ENCODE measurements at regions not wholly inside any gene's neighbourhood (a gene's known extent, or its start where the extent isn't known, plus 50 kb on each side); places are given as distances from the start of the nearest gene placed in this dataset.

DNA sequence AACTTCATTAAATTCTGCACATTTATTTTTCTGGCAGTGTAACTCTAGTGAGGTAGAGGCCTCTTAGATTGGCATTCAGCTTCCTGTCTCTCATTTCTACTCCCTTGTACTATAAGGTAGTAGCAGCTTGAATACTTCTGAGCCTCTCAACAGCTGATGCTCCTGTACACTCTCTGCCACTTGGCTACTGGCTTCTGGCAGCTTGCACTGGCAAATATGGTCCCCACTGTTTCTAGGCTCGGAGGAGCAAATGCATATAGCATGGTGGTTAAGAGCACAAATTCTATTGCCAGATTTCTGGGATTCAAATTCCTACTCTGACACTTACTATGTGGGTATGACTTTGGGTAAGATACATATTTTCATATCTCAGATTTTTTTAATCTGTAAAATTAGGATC is 292.8 kb upstream of the ADGRB3 start:
- no peaks in the 10 kb centered on the region for H3K27me3 ChIP-seq (replicated peaks in 2 of 5; ENCODE audit: control insufficient read depth in 4 of 5, insufficient read depth in 5 of 5, low read length in 4 of 5)
- H3K36me3 ChIP-seq (ENCODE audit: control insufficient read depth in 4 of 4, insufficient read depth in 4 of 4, low read length in 3 of 4), result no peaks in the 10 kb centered on the region
- ChIA-PET POLR2A (no interaction called here), CTCF (no interaction called here)
- H3K4me3 ChIP-seq (ENCODE audit: control insufficient read depth in 1 of 7, extremely low read depth in 1 of 7, insufficient read depth in 4 of 7, low read depth in 2 of 7, low read length in 6 of 7), result no peak overlapping the region
- no peak overlapping the region for H3K27ac ChIP-seq (ENCODE audit: insufficient read depth in 1 of 2, low read depth in 1 of 2, low read length in 2 of 2, poor library complexity in 1 of 2, severe bottlenecking in 2 of 2)
- no peaks in the 10 kb centered on the region for H3K9me3 ChIP-seq (ENCODE audit: control extremely low read depth in 1 of 5, control insufficient read depth in 4 of 5, insufficient read depth in 2 of 5, low read depth in 1 of 5, low read length in 4 of 5)
- no CpG with 5 or more reads among the region's 1 CpG for WGBS (ENCODE audit: insufficient coverage)
- DNase-seq, result no peak
- H3K4me1 ChIP-seq (ENCODE audit: control extremely low read depth in 1 of 4, control insufficient read depth in 4 of 4, insufficient read depth in 4 of 4, low read length in 3 of 4), result no peaks in the 10 kb centered on the region

DNA sequence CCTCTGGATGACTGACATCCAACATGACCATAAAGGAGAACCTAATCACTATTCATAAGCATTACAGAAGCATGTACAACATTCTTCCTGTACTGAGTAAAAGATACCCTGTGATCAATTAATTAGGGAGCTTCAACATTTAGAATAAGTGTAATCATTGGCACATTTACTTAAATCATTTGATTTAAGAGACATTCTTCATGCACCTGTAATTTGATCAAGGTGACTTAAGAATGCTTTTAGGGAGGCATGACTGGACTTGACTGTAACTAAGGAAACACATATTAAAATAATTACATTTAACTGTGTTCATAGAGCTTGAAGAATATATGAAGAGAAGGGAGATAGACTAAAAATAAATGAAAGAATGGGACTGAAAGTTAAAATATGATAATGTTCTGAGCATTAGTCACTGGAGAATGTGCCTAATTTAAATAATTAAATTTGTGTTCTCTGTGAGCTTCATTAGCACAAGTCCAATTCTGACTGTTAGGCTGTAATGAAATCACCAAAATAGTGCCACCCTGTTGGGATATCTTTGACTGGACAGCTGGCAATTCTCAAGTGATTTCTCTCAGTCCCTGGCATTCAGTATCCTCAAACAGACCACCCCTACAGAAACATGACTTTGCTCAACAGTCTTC is 295.5 kb upstream of the ADGRB3 start:
- Histone ChIP-seq H3K36me3 (ENCODE audit: control insufficient read depth in 4 of 4, insufficient read depth in 4 of 4, low read length in 3 of 4) (no peaks in the 10 kb centered on the region), H3K4me1 (ENCODE audit: control extremely low read depth in 1 of 4, control insufficient read depth in 4 of 4, insufficient read depth in 4 of 4, low read length in 3 of 4) (no peaks in the 10 kb centered on the region), H3K4me3 (ENCODE audit: control insufficient read depth in 1 of 7, extremely low read depth in 1 of 7, insufficient read depth in 4 of 7, low read depth in 2 of 7, low read length in 6 of 7) (no peak overlapping the region), H3K9me3 (ENCODE audit: control extremely low read depth in 1 of 5, control insufficient read depth in 4 of 5, insufficient read depth in 2 of 5, low read depth in 1 of 5, low read length in 4 of 5) (no peaks in the 10 kb centered on the region), H3K27ac (ENCODE audit: insufficient read depth in 1 of 2, low read depth in 1 of 2, low read length in 2 of 2, poor library complexity in 1 of 2, severe bottlenecking in 2 of 2) (no peak overlapping the region), H3K27me3 (replicated peaks in 2 of 5; ENCODE audit: control insufficient read depth in 4 of 5, insufficient read depth in 5 of 5, low read length in 4 of 5) (no peaks in the 10 kb centered on the region)
- ChIA-PET CTCF (no interaction called here), POLR2A (no interaction called here)
- no peak for DNase-seq

DNA sequence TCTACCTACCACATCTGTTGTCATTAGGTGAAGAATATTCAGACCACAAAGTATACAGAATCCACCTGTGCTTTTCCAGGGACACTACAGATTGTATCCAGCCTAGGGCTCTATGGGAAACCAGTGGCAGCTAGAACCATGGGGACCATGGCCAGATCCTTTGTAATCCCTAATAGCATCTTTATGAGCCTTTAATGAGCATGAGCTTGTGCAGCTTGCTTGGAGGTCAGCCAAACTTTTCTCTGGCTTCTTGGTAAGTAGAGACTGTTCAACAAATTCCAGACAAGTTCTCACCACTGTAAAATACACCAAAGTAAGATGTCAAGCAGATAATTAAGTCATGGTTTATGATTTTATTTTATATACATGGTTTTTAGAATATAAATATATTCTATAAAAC is 301.6 kb upstream of the ADGRB3 start:
- CTCF ChIA-PET, result interaction anchor here (1.5 kb wide), 1 partner anchor 10 kb away, joined by 5 read pairs; no protein-coding TSS in a partner anchor

DNA sequence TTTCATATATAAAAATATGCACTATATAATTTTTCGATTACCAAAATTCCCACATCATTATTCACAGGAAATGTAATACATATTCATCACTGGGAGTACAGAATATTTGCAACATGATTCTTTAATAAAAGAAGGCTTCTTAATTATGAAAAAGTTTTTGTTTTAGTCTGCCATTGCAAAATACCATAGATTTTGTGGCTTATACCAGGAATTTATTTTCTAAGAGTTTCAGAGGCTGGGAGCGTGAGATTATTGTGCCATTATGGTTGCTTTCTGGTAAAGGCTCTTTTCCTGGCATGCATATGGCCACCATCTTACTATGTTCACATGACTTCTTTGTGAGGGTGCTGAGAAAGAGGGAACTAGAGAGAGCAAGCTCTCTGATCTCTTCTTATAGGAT is 306.9 kb upstream of the ADGRB3 start:
- ChIA-PET POLR2A (no interaction called here), CTCF (no interaction called here)
- H3K4me3 ChIP-seq (ENCODE audit: control insufficient read depth in 1 of 7, extremely low read depth in 1 of 7, insufficient read depth in 4 of 7, low read depth in 2 of 7, low read length in 6 of 7), result no peak overlapping the region
- no peaks in the 10 kb centered on the region for H3K4me1 ChIP-seq (ENCODE audit: control extremely low read depth in 1 of 4, control insufficient read depth in 4 of 4, insufficient read depth in 4 of 4, low read length in 3 of 4)
- DNase-seq, result no peak
- no peaks in the 10 kb centered on the region for H3K27me3 ChIP-seq (replicated peaks in 2 of 5; ENCODE audit: control insufficient read depth in 4 of 5, insufficient read depth in 5 of 5, low read length in 4 of 5)
- H3K36me3 ChIP-seq (ENCODE audit: control insufficient read depth in 4 of 4, insufficient read depth in 4 of 4, low read length in 3 of 4), result no peaks in the 10 kb centered on the region
- no peaks in the 10 kb centered on the region for H3K9me3 ChIP-seq (ENCODE audit: control extremely low read depth in 1 of 5, control insufficient read depth in 4 of 5, insufficient read depth in 2 of 5, low read depth in 1 of 5, low read length in 4 of 5)
- 100% methylated on average over 1 of the region's 2 CpGs for WGBS (ENCODE audit: insufficient coverage)
- H3K27ac ChIP-seq (ENCODE audit: insufficient read depth in 1 of 2, low read depth in 1 of 2, low read length in 2 of 2, poor library complexity in 1 of 2, severe bottlenecking in 2 of 2), result no peak overlapping the region

More for the DNA sequence above, 301.6 kb upstream of the ADGRB3 start:
- no peaks in the 10 kb centered on the region for H3K27me3 ChIP-seq (replicated peaks in 2 of 5; ENCODE audit: control insufficient read depth in 4 of 5, insufficient read depth in 5 of 5, low read length in 4 of 5)
- POLR2A ChIA-PET, result no interaction called here
- DNase-seq, result no peak
- no peak overlapping the region for H3K4me3 ChIP-seq (ENCODE audit: control insufficient read depth in 1 of 7, extremely low read depth in 1 of 7, insufficient read depth in 4 of 7, low read depth in 2 of 7, low read length in 6 of 7)
- no peak overlapping the region for H3K27ac ChIP-seq (ENCODE audit: insufficient read depth in 1 of 2, low read depth in 1 of 2, low read length in 2 of 2, poor library complexity in 1 of 2, severe bottlenecking in 2 of 2)
- H3K36me3 ChIP-seq (ENCODE audit: control insufficient read depth in 4 of 4, insufficient read depth in 4 of 4, low read length in 3 of 4), result no peaks in the 10 kb centered on the region
- H3K4me1 ChIP-seq (ENCODE audit: control extremely low read depth in 1 of 4, control insufficient read depth in 4 of 4, insufficient read depth in 4 of 4, low read length in 3 of 4), result no peaks in the 10 kb centered on the region
- H3K9me3 ChIP-seq (ENCODE audit: control extremely low read depth in 1 of 5, control insufficient read depth in 4 of 5, insufficient read depth in 2 of 5, low read depth in 1 of 5, low read length in 4 of 5), result no peaks in the 10 kb centered on the region

DNA sequence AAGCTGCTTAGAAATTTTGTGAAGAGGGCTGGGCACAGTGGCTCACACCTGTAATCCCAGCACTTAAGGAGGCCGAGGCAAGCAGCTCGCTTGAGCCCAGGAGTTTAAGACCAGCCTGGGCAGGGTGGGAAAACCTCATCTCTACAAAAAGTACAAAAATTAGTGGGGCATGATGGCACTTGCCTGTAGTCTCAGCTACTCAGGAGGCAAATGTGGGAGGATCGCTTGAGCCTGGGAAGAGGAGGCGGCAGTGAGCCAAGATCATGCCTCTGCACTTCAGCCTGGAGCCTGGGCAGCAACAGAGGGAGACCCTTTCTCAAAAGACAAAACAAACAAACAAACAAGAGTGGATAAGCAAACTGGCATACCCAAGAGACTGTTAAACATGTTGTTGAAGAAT is 308.3 kb upstream of the ADGRB3 start:
- H3K4me3 ChIP-seq (ENCODE audit: control insufficient read depth in 1 of 7, extremely low read depth in 1 of 7, insufficient read depth in 4 of 7, low read depth in 2 of 7, low read length in 6 of 7), result no peak overlapping the region
- CTCF ChIA-PET, result no interaction called here
- H3K4me1 ChIP-seq (ENCODE audit: control extremely low read depth in 1 of 4, control insufficient read depth in 4 of 4, insufficient read depth in 4 of 4, low read length in 3 of 4), result no peaks in the 10 kb centered on the region
- no peaks in the 10 kb centered on the region for H3K36me3 ChIP-seq (ENCODE audit: control insufficient read depth in 4 of 4, insufficient read depth in 4 of 4, low read length in 3 of 4)
- no peaks in the 10 kb centered on the region for H3K27me3 ChIP-seq (replicated peaks in 2 of 5; ENCODE audit: control insufficient read depth in 4 of 5, insufficient read depth in 5 of 5, low read length in 4 of 5)
- H3K9me3 ChIP-seq (ENCODE audit: control extremely low read depth in 1 of 5, control insufficient read depth in 4 of 5, insufficient read depth in 2 of 5, low read depth in 1 of 5, low read length in 4 of 5), result no peaks in the 10 kb centered on the region
- H3K27ac ChIP-seq (ENCODE audit: insufficient read depth in 1 of 2, low read depth in 1 of 2, low read length in 2 of 2, poor library complexity in 1 of 2, severe bottlenecking in 2 of 2), result no peak overlapping the region
- 83% methylated on average over 2 of the region's 4 CpGs for WGBS (ENCODE audit: insufficient coverage)
- POLR2A ChIA-PET, result no interaction called here
- no peak for DNase-seq

DNA sequence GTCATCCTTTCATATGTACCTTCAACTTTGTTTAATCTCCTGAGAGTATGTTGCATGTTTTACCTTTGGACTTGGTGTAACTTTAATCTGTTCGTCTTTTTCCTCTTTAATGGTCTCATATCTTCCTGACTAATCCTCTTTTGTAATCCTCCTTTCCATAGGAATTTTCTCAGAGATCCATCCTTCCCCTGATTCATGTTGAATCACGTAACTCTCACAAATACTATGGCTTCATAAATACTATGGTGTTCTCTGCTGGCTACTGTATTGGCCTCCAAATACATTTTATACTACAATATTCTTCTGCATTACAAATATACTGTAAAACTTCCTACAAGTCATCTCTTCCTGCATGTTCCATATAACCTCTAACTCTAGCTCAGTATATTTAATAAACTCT is 317.7 kb upstream of the ADGRB3 start:
- H3K4me1 ChIP-seq (ENCODE audit: control extremely low read depth in 1 of 4, control insufficient read depth in 4 of 4, insufficient read depth in 4 of 4, low read length in 3 of 4), result no peaks in the 10 kb centered on the region
- no peak overlapping the region for H3K4me3 ChIP-seq (ENCODE audit: control insufficient read depth in 1 of 7, extremely low read depth in 1 of 7, insufficient read depth in 4 of 7, low read depth in 2 of 7, low read length in 6 of 7)
- ChIA-PET CTCF (no interaction called here), POLR2A (no interaction called here)
- H3K9me3 ChIP-seq (ENCODE audit: control extremely low read depth in 1 of 5, control insufficient read depth in 4 of 5, insufficient read depth in 2 of 5, low read depth in 1 of 5, low read length in 4 of 5), result no peaks in the 10 kb centered on the region
- no peaks in the 10 kb centered on the region for H3K27me3 ChIP-seq (replicated peaks in 2 of 5; ENCODE audit: control insufficient read depth in 4 of 5, insufficient read depth in 5 of 5, low read length in 4 of 5)
- H3K36me3 ChIP-seq (ENCODE audit: control insufficient read depth in 4 of 4, insufficient read depth in 4 of 4, low read length in 3 of 4), result no peaks in the 10 kb centered on the region
- no peak overlapping the region for H3K27ac ChIP-seq (ENCODE audit: insufficient read depth in 1 of 2, low read depth in 1 of 2, low read length in 2 of 2, poor library complexity in 1 of 2, severe bottlenecking in 2 of 2)
- 71% methylated on average over 2 of the region's 2 CpGs for WGBS (ENCODE audit: insufficient coverage)
- DNase-seq, result no peak

DNA sequence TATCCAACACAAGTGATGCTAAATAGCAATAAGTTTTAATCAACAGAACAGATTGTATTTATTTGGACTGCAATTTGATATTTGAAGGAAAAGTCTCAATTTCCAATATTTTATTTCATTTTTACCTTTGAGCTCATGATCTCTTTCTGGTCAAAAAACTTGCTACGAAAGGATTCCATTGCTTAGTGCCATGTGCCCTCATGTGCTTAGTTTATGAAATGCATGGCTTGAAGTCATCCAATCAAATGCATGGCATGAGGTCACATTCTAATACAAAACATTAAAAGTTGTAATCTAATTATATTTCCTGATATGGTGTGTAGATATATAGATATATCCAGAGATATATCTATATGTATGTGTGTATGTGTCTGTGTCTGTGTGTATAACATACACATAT is 321.2 kb upstream of the ADGRB3 start:
- H3K27ac ChIP-seq (ENCODE audit: insufficient read depth in 1 of 2, low read depth in 1 of 2, low read length in 2 of 2, poor library complexity in 1 of 2, severe bottlenecking in 2 of 2), result no peak overlapping the region
- H3K27me3 ChIP-seq (replicated peaks in 2 of 5; ENCODE audit: control insufficient read depth in 4 of 5, insufficient read depth in 5 of 5, low read length in 4 of 5), result no peaks in the 10 kb centered on the region
- DNase-seq, result peak in 1 of 3 donors; percentile 5
- H3K4me3 ChIP-seq (ENCODE audit: control insufficient read depth in 1 of 7, extremely low read depth in 1 of 7, insufficient read depth in 4 of 7, low read depth in 2 of 7, low read length in 6 of 7), result no peak overlapping the region
- ChIA-PET POLR2A (no interaction called here), CTCF (no interaction called here)
- no peaks in the 10 kb centered on the region for H3K36me3 ChIP-seq (ENCODE audit: control insufficient read depth in 4 of 4, insufficient read depth in 4 of 4, low read length in 3 of 4)
- H3K4me1 ChIP-seq (ENCODE audit: control extremely low read depth in 1 of 4, control insufficient read depth in 4 of 4, insufficient read depth in 4 of 4, low read length in 3 of 4), result no peaks in the 10 kb centered on the region
- 80% methylated on average over 1 of the region's 1 CpG for WGBS (ENCODE audit: insufficient coverage)
- no peaks in the 10 kb centered on the region for H3K9me3 ChIP-seq (ENCODE audit: control extremely low read depth in 1 of 5, control insufficient read depth in 4 of 5, insufficient read depth in 2 of 5, low read depth in 1 of 5, low read length in 4 of 5)

Measured in common myeloid progenitor, CD34-positive (primary cell).